Heart right ventricle (tissue), 16 donors: ENCODE measurements at regions not wholly inside any gene's neighbourhood (a gene's known extent, or its start where the extent isn't known, plus 50 kb on each side); places are given as distances from the start of the nearest gene placed in this dataset.

Source experiments
- ATAC-seq, 8 donors: fragments of 200-7000 bp; cut with Tn5 transposase; one replicate each; pipeline ENCODE4 v1.9.1; 2020; ENCODE audit warnings: mild to moderate bottlenecking in 8 of 8, moderate library complexity in 8 of 8, moderate number of reproducible peaks in 1 of 8
- DNase-seq, 2 donors: peaks; one replicate each; pipeline ENCODE4 v3.0.0-alpha.2; 2020
- H3K27ac ChIP-seq, 10 donors: fragments of 200-600 bp; sonication (generic) in 2 of 10; one replicate each; pipeline versions ENCODE4 v1.5.0 to v1.8.0; 2020 to 2022; ENCODE audit warnings: mild to moderate bottlenecking in 3 of 10
- H3K27me3 ChIP-seq, 7 donors: fragments of 200-600 bp; one replicate each; pipeline ENCODE4 v1.8.0; 2021 to 2022; ENCODE audit warnings: mild to moderate bottlenecking in 2 of 7
- H3K36me3 ChIP-seq, 9 donors: fragments of 200-600 bp; sonication (generic) in 1 of 9; one replicate each; pipeline versions ENCODE4 v1.5.0 to v1.8.0; 2020 to 2022; ENCODE audit warnings: mild to moderate bottlenecking in 2 of 9
- H3K4me1 ChIP-seq, 9 donors: fragments of 200-600 bp; sonication (generic) in 1 of 9; one replicate each; pipeline versions ENCODE4 v1.5.0 to v1.8.0; 2020 to 2022; ENCODE audit warnings: mild to moderate bottlenecking in 4 of 9
- H3K4me3 ChIP-seq, 10 donors: fragments of 200-600 bp; sonication (generic) in 2 of 10; one replicate each; pipeline versions ENCODE4 v1.5.0 to v1.8.0; 2020 to 2022; ENCODE audit warnings: mild to moderate bottlenecking in 7 of 10, moderate library complexity in 2 of 10
- H3K9me3 ChIP-seq, 11 donors: fragments of 200-600 bp in 10 of 11; sonication (generic) in 2 of 11; one replicate each; pipeline versions ENCODE4 v1.5.0 to v1.8.0; 2013 to 2022; ENCODE audit warnings: mild to moderate bottlenecking in 2 of 11, control low read depth in 1 of 11, moderate library complexity in 1 of 11
- WGBS, 2 donors: extraction: QIAGEN DNeasy Blood & Tissue Kit; methylation state at CpG; one replicate each; pipeline ENCODE4 v1.1.7; 2013; ENCODE audit warnings: inconsistent platforms in 1 of 2; 5-methylcytosine and 5-hydroxymethylcytosine counted together
- intact Hi-C, 10 donors: fragments of 100-400 bp; cut with DNase I; formaldehyde crosslinking; loops; one replicate each; pipeline versions ENCODE4 v1.11.1 to v1.14.2; 2022
- TF ChIP-seq, protein P1 (sequence below), 9 donors: fragments of 200-600 bp; sonication (generic) in 2 of 9; IDR thresholded peaks; one replicate each; pipeline versions ENCODE4 v1.5.0 to v1.8.0; 2021 to 2022; ENCODE audit warnings: antibody characterized with exemption in 9 of 9, mild to moderate bottlenecking in 5 of 9, moderate library complexity in 1 of 9
- donor health status: Arrhythmogenic right ventricular cardiomyopathy.
- donor health status: ischemic (EF 13 %, LVEDD 7.1; RV severe dilation, severe dysfunction).
- donor health status: healthy with polysubstance abuse.
- donor health status: DM: no; HTN: yes; CAD: no.
- donor health status: DM: no; HTN: no; CAD: no.
- donor health status: ischemic (EF 25% LVEDD 6.9; RV normal size, moderate dysfunction).
- donor health status: ischemic (EF 25% LVEDD 5.7; RV mildly dilated, moderate dysfunction).
- donor health status: healthy.
- donor health status: DM: yes; HTN: yes; CAD: no.
- donor health status: Ischemic cardiomyopathy.
- donor health status: ischemic (EF 35%, LVEDD 5.7; RV mildly dilated, moderate dysfunction).
- donor health status: nonischemic (EF 11% LVEDD 7.7; RV severe dilation, severe dysfunction).
- donor health status: DM: yes; HTN: yes; CAD: no.
- donor health status: PGD.
- donor health status: ischemic (EF 29% LVEDD 5.4; RV normal size, mild dysfunction).
- donor health status: nonischemic (EF 23%, LVEDD 6.1; RV moderate dilation, normal function).

GRCh38 chr13:58667096-58667495, 1035.6 kb downstream of the PCDH17 start:
- H3K27me3 ChIP-seq: no peaks in the 10 kb centered on the region
- no peak for DNase-seq
- no peak for ATAC-seq
- TF ChIP-seq, protein P1, sequence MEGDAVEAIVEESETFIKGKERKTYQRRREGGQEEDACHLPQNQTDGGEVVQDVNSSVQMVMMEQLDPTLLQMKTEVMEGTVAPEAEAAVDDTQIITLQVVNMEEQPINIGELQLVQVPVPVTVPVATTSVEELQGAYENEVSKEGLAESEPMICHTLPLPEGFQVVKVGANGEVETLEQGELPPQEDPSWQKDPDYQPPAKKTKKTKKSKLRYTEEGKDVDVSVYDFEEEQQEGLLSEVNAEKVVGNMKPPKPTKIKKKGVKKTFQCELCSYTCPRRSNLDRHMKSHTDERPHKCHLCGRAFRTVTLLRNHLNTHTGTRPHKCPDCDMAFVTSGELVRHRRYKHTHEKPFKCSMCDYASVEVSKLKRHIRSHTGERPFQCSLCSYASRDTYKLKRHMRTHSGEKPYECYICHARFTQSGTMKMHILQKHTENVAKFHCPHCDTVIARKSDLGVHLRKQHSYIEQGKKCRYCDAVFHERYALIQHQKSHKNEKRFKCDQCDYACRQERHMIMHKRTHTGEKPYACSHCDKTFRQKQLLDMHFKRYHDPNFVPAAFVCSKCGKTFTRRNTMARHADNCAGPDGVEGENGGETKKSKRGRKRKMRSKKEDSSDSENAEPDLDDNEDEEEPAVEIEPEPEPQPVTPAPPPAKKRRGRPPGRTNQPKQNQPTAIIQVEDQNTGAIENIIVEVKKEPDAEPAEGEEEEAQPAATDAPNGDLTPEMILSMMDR (IDR thresholded peaks at IDR 0.05): no peak
- H3K27ac ChIP-seq: peak overlapping the region in 2 of 10 donors; percentile 23 to 27
- intact Hi-C loops: no loop called here
- no peak overlapping the region for H3K4me3 ChIP-seq
- no peaks in the 10 kb centered on the region for H3K9me3 ChIP-seq
- H3K4me1 ChIP-seq: peaks cover 0 to 4% (median 0%) of the 10 kb centered on the region in 9 donors
- no peaks in the 10 kb centered on the region for H3K36me3 ChIP-seq
- 72 to 73% methylated on average over 2 of the region's 2 CpGs for WGBS, 2 donors

GRCh38 chr13:58680115-58680514, 1048.6 kb downstream of the PCDH17 start:
- 44 to 64% methylated on average over 4 of the region's 4 CpGs for WGBS, 2 donors
- ATAC-seq (no peak), DNase-seq (no peak)
- intact Hi-C loops: no loop called here
- H3K27me3 ChIP-seq: no peaks in the 10 kb centered on the region
- TF ChIP-seq, protein P1 (IDR thresholded peaks at IDR 0.05): no peak
- H3K9me3 ChIP-seq: no peaks in the 10 kb centered on the region
- H3K4me1 ChIP-seq: no peaks in the 10 kb centered on the region
- H3K36me3 ChIP-seq: no peaks in the 10 kb centered on the region
- no peak overlapping the region for H3K4me3 ChIP-seq
- no peak overlapping the region for H3K27ac ChIP-seq

GRCh38 chr13:58682616-58683015, 1051.1 kb downstream of the PCDH17 start:
- DNase-seq: no peak
- H3K4me1 ChIP-seq: no peaks in the 10 kb centered on the region
- H3K27ac ChIP-seq: no peak overlapping the region
- ATAC-seq: no peak
- 94 to 97% methylated on average over 4 of the region's 4 CpGs for WGBS, 2 donors
- TF ChIP-seq, protein P1 (IDR thresholded peaks at IDR 0.05): no peak
- no peak overlapping the region for H3K4me3 ChIP-seq
- H3K36me3 ChIP-seq: no peaks in the 10 kb centered on the region
- peaks cover 0 to 2% (median 0%) of the 10 kb centered on the region in 11 donors for H3K9me3 ChIP-seq
- no peaks in the 10 kb centered on the region for H3K27me3 ChIP-seq
- intact Hi-C loops: no loop called here

- no peaks in the 10 kb centered on the region for H3K36me3 ChIP-seq
- DNase-seq: no peak
- peaks cover 0 to 6% (median 0%) of the 10 kb centered on the region in 11 donors for H3K9me3 ChIP-seq
- TF ChIP-seq, protein P1 (IDR thresholded peaks at IDR 0.05): no peak
- no peak overlapping the region for H3K4me3 ChIP-seq
- H3K4me1 ChIP-seq: no peaks in the 10 kb centered on the region
- WGBS, 2 donors: 63 to 96% methylated on average over 2 of the region's 2 CpGs
- ATAC-seq: no peak
- H3K27ac ChIP-seq: no peak overlapping the region
- intact Hi-C loops: no loop called here
- no peaks in the 10 kb centered on the region for H3K27me3 ChIP-seq
Observed at GRCh38 chr13:58687148-58687547, 1055.6 kb downstream of the PCDH17 start.
